SU-DHL-6 (cell line): ENCODE measurements at regions not wholly inside any gene's neighbourhood (a gene's known extent, or its start where the extent isn't known, plus 50 kb on each side); places are given as distances from the start of the nearest gene placed in this dataset.

Experiments used
- EZH2phosphoT487 ChIP-seq: fragments of 200-600 bp; sonication (generic), shearing (Covaris generic); conservative IDR thresholded peaks from 2 replicates; pipeline ENCODE4 v1.6.1; 2018; ENCODE audit warnings: mild to moderate bottlenecking, antibody characterized with exemption, low read length, moderate library complexity, mixed read lengths
- TF ChIP-seq, protein P1 (sequence below): fragments of 200-600 bp; sonication (generic); IDR thresholded peaks from one replicate; pipeline ENCODE4 v1.5.1; 2017; ENCODE audit warnings: antibody characterized with exemption, mild to moderate bottlenecking, low read length, moderate library complexity; ENCODE audit not compliant: insufficient read depth, poor library complexity, severe bottlenecking

GRCh38 chr18:79597176-79597830 is 82.3 kb upstream of the CTDP1 start:
- TF ChIP-seq, protein P1, sequence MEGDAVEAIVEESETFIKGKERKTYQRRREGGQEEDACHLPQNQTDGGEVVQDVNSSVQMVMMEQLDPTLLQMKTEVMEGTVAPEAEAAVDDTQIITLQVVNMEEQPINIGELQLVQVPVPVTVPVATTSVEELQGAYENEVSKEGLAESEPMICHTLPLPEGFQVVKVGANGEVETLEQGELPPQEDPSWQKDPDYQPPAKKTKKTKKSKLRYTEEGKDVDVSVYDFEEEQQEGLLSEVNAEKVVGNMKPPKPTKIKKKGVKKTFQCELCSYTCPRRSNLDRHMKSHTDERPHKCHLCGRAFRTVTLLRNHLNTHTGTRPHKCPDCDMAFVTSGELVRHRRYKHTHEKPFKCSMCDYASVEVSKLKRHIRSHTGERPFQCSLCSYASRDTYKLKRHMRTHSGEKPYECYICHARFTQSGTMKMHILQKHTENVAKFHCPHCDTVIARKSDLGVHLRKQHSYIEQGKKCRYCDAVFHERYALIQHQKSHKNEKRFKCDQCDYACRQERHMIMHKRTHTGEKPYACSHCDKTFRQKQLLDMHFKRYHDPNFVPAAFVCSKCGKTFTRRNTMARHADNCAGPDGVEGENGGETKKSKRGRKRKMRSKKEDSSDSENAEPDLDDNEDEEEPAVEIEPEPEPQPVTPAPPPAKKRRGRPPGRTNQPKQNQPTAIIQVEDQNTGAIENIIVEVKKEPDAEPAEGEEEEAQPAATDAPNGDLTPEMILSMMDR: no peak
- TF ChIP-seq EZH2phosphoT487: no peak
